Right ventricle myocardium inferior (tissue), 1 donor: ENCODE measurements at regions not wholly inside any gene's neighbourhood (a gene's known extent, or its start where the extent isn't known, plus 50 kb on each side); places are given as distances from the start of the nearest gene placed in this dataset.

Experiments used
- ATAC-seq: fragments of 200-7000 bp; cut with Tn5 transposase; one replicate; pipeline ENCODE4 v1.9.1; 2020; ENCODE audit warnings: mild to moderate bottlenecking, moderate library complexity
- DNase-seq: peaks from one replicate; pipeline ENCODE4 v3.0.0; 2021; ENCODE audit errors: missing footprints
- intact Hi-C: fragments of 100-400 bp; cut with DNase I; formaldehyde crosslinking; loops from one replicate; pipeline ENCODE4 v1.11.0; 2022
- donor health status: DM: no; HTN: yes; CAD: no; lungs with severe emphysema.

DNA sequence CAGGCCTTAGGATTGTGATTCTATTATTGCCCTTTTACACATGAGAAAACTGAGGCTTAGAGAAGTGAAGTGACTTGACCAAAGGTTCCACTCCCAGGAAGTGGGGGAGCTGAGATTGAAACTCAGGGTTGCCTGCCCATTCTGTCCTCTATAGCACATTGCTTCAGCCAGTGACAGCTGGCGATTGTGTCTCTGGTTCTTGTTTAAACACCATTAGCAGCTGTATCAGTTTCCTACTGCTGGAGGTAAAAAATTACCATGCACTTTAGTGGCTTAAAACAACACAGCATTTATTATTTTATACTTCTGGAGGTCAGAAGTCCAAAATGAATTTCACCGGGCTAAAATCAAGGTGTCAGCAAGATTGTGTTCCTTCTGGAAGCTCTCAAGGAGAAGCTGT lies 205.8 kb upstream of the MAMLD1 start:
- DNase-seq (no peak), ATAC-seq (no peak)
- intact Hi-C loops, result no loop called here

DNA sequence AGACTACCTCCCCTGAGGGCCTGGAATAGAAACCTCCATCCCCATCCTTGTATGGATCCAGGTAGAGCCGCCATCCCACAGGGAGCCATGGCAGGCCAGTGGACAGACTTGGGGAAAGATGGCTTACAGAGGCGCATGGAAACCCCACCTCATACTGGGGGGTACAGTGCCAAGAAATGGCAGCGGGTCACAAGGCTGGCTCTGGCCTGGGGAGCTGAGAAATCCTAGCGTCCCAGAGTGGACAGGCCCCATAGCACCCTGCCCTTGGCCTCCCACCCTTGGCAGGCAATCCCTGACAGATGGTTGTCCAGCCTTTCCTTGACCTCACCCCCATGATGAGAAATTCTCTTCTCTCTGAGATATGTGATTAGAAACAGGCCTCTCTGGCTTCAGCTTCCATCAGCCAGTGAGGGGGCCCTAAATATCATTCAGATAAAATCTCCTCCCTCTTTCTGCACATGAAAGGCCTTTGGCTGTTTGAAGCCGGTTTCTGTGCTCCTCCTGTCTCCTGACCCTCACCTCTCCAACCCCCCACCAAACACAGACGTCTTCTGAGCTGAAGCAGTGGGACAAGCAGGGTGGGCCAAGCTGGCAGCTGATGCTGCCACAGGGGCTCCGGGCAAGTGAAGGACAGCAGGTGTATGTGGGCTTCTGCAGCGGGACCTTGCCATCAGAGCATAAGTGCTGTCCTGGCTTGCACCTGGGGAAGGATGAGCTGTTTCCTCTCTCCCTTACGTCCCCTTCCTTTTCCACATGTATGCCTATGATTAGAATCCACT lies 204.4 kb upstream of the MAMLD1 start:
- ATAC-seq (no peak), DNase-seq (no peak)
- intact Hi-C loops, result no loop called here

DNA sequence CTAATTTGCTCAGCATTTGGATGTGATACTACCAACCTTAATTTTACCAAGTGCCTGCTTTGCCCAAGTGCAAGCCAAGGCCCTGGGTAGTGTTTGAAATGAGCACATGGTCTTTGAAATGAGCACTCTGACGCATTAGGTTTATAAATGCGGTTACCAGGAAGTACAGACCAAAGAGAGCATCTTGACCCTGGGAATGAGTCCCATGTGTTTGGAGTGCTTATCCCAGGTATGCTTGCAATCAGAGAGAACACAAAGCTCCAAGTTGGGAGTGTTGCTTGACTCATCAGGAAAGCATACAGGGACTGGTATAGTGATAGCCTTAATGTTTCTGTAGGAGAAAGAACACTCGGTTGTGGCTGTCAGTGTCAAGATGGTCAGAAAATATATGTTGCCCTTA lies 203.6 kb upstream of the MAMLD1 start:
- intact Hi-C loops, result no loop called here
- DNase-seq, result no peak
- ATAC-seq, result no peak

DNA sequence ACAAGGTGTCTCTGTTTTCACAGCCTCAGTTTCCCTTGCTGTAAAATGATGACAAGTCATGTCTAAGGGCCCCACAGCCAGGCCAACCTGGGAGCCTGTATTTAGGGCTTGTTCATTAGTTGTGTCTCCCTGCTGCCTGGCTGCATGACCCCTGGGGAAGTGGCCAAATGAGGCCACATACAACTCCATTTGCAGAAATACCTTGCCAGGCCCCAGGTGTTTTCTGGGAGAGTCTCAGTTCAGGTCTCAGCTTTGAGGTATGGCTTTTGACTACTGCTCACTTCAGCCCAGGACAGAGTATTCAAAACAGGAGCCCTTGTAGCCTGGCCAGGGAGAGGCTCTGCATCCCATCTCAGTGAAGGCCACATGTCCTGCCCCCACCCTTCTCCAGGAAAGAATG lies 202.5 kb upstream of the MAMLD1 start:
- intact Hi-C loops, result no loop called here
- ATAC-seq, result no peak
- DNase-seq, result no peak

DNA sequence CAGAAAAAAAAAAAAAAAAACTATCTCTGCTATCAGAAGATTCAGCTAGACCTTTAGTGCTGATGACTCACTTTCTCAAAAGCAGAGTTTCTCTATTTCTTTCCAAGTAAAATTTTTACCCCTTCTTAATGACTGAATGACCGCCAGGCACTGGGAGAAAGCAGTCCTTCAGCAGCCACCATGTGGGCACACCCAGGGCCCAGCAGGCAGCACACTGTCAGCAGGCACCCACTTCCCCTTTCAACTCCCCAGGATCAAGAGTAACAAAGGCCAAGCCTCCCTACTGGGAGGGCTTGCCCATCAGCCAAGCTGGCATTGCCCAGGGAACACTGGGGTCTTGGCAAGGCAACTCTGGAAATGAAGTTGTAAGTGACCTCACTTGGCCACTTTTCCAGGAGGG lies 201.9 kb upstream of the MAMLD1 start:
- ATAC-seq (no peak), DNase-seq (no peak)
- intact Hi-C loops, result no loop called here

DNA sequence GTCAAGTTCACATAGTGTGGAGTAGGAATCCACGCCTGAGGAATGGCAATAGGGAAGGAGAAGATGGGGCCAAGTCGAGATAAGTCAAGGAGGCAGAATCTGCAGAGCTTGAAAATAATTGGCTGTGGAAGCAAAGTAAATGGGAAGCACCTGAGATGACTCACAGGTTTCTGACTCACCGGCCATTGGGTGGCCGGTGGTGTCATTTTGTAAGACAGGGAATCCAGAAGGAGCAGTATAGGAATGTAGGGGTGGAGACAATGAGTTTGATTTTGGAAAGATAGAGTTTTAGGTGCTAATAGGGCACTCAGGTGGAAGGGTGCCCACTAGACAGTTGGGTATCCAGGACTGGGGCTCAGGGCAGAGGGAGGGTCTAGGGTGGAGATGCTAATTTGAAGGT lies 201.0 kb upstream of the MAMLD1 start:
- no peak for DNase-seq
- no peak for ATAC-seq
- intact Hi-C loops, result no loop called here

DNA sequence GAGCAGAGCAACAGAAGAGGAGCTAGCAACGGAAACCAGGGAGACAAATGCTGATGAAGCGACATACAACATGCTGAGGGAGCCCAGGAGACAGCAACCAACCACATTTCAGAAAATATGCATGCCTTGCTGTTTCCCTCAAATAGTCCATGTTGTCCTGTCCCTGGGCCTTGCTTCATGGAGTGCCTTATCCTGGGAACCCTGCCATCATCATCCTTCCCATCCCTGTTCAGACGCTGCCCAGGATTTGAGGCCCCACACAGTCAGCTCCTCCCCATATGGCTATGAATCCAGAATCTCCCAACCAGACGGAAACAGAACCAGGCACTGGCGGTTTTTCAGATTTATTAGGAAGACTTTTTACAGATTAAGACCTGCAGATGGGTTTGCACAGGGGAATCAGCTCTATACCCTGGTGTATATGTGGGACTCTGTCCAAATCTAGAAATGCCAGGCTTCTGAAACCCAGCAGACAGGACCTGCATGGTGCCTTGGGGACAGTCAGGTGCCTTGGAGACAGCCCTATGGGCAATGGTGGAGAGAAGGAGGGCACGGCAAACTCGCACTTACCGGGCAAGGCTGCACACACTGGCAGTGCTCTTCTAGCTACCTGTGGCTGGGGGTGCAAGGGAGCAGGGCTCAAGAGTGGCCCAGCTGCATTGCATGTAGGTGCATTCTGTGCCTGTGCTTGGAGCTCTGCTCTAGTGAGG lies 199.7 kb upstream of the MAMLD1 start:
- DNase-seq (no peak), ATAC-seq (no peak)
- intact Hi-C loops, result no loop called here

DNA sequence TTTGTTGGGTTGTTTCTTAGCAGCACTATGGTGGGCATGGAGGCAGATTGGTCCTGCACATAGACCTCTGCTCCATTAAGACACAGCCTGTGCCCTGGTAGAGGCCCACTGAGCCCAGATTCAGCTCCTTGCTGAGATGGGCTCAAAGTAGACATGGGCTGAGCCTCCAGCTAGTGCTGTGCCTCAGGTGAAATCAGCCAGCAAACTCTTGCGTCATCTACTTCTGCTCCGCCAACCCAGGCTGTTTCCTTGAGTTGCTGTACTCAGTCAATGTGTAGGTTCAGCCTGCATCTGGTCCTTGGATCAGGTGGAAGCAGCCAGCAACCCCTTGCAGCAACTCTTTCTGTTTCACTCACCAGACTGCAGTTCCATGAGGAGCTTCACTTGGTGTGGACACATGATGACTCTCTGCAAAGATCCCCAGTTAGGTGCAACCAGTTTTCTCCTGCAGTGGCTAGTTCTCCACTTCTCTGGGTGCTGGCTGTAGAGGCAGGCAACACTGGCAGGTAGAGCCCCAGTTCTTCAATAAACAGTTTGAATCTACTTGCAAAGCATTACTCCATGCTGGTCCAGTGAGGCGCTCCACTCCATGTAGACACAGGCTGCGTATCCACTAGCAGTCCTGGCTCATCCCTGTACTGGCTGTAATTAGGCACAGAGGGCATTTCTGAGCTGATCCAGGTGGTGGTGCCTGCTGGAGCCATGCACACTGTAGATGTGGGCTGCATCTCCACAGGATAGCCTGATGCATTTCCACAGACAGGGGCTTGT lies 199.0 kb upstream of the MAMLD1 start:
- intact Hi-C loops, result no loop called here
- DNase-seq (no peak), ATAC-seq (no peak)

DNA sequence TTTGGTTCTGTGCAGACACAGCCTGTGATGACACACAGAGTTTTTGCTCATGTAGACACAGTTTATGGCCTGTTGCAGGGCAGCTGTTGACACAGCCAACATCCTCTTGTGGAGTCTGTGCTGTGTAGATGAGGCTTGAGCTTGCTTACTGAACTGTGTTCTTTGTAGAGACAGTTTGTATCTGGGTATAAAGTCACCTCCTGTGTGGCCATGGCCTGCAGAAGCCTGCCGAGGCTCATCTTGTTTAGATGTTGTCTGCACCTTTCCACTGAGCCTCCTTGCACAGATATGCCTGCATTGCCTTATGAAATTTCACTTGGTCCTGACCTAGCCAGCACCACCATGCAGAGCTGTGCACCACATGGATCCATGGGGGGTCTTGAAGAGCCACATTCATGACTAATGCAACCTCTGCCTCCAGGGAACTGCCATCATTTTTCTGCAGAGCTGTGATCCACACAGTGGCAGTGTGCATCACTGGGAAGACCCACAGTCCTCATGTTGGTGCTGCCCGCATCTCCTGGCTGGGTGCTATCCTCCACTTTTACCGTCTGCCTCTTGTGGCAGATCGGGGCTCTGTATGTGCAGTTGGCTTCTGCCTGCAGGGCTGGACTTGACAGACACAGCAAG lies 198.0 kb upstream of the MAMLD1 start:
- intact Hi-C loops, result no loop called here
- DNase-seq (no peak), ATAC-seq (no peak)

DNA sequence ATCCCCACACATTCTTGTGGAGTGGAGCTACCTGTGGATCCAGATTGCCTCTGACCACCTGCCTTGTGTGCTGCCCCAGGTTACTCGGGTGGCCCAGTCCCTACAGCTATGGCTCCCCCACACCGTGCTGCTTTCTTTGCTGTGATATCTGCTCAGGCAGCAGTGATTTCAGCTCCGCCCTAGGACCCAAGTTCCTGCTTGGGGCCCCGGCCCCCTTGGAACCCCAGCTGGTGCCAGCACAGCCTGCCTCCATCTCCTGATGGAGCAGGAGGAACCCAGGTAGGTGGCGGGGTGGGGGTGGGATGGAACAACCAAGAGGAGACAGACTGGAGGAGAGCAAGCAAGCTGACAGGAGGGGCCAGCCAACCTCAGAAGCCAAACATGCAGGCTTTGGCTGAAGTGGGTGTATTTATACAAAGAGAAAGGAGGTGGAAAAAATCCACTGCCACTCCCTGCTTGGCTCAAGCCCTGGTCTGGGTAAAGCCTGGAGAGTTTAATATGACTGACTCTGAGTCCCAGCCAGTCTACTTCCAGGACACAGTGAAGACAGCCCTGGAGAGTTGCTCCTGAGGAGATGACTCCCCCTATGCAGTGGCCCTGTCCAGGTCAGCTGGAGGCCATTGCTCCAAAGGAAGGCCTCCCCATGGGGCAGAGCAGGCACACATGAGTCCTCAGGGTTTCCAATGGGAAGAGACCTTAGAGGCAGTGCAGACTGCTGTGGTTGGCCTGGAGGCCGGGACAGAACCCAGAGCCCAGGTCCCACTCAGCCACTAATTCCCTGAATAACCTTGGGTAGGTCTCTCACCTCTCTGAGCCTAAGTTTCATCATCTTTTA lies 197.1 kb upstream of the MAMLD1 start:
- intact Hi-C loops, result no loop called here
- DNase-seq, result no peak
- ATAC-seq, result no peak

DNA sequence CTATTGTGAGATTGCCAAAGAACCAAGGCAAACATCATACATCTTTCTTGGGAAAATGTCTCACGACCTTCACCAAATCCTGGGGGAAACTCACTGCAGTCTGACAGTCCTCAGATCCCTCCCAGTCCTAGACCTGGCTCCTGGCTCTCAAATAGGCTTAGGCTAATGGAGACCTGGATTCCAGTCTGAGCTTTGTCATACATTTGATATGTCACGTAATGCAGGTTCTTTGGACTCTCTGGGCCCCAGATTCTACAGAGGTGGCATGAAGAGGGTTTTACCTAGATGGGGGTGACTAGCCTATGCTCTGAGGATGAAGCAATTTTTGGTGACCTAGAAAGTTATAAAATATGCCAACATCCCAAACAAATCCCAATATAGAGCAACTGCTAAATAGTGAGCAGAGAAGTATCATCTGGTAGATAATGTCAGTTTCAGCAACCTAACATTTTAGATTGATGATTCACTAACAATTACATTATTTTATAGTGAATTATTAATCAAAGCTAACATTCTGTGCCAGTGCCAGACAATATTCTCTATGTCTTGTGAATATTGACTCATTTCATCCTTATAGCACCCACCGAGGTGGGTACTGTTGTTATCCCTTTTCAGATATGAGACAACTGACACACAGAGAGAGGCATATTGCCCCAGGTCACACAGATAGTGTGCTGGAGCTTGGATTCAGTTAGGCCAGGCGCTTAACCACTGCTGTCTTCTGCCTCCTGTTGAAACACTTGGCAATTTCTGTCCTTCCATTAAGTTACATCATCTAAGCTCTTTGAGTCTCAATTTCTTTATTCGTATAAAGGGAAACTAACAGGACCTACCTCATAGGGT lies 195.4 kb upstream of the MAMLD1 start:
- ATAC-seq, result no peak
- intact Hi-C loops, result no loop called here
- no peak for DNase-seq

DNA sequence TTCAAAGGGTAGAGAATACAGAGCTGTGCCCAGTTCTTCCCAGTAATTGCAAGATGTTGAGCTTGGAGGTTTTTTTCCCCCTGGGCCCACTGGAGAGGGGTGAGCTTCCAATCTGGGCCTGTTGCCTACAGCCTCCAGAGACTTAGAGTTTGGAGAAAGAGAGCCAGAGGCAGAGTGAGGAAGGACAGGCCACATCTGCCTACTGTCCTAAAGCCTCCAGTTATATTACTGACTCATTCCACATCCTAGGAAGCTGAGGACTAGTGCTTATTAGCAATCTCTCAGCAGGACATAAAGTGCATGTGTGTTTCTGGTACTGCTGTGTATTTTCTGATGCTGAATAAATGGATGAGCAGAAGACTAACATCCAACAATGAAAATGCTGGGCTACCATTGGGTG lies 181.0 kb upstream of the MAMLD1 start:
- DNase-seq (no peak), ATAC-seq (no peak)
- intact Hi-C loops, result no loop called here

DNA sequence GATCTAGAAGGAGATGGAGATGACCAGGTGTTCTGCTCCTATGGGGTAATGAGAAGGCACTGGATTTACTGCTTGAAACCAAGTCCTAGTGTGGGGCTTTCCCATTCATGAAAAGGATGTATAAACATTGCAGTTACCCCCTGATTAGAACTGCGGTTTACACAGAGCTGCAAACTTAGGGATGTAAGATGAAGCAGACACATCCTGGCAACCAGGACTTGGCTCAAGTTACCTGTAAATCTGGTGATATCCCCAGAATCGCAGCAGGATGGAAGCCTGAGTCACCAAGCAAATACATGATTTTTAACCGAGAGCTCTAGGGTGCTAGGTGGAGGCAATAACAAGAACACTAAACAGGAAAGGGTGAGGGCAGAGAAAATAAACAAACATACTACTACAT lies 178.6 kb upstream of the MAMLD1 start:
- intact Hi-C loops, result no loop called here
- ATAC-seq (no peak), DNase-seq (no peak)

DNA sequence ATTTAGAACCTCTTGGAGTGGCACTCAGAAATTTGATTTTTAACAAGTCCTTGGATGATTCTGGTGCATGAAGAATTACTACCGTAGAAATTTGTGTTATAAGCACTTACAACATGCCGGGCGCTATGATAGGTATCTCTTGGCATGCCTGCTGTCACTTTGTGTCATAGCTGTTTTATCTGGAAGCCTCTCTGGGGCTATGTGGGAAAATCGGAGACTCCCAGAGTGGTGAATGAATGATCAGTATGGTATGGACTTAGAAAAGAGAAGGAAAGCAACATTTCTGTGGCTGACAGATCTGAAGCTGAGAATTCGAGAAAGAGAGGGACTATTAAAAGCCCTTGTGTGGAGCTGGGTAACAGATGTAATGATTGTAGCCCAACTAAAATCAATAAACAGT lies 177.4 kb upstream of the MAMLD1 start:
- DNase-seq (no peak), ATAC-seq (no peak)
- intact Hi-C loops, result no loop called here

DNA sequence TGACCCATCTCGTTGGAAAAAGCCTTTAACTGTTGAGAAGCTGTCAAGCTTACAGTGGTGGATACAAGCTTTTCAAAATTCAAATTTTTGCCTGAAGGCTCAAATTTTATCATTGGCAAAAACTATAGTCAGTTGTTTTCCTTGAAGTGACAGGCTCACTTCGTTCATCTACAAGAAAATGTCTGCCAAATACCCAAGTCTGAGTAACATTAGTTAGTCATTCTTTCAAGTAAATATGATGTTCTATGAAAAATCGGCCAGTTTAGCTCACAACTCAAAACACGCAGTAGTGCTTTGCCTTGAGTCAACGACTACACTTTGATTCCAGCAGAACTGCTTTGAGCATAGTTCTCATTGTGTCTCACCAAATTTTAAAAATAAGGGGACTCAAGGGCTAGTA lies 170.3 kb upstream of the MAMLD1 start:
- ATAC-seq, result no peak
- intact Hi-C loops, result no loop called here
- no peak for DNase-seq

DNA sequence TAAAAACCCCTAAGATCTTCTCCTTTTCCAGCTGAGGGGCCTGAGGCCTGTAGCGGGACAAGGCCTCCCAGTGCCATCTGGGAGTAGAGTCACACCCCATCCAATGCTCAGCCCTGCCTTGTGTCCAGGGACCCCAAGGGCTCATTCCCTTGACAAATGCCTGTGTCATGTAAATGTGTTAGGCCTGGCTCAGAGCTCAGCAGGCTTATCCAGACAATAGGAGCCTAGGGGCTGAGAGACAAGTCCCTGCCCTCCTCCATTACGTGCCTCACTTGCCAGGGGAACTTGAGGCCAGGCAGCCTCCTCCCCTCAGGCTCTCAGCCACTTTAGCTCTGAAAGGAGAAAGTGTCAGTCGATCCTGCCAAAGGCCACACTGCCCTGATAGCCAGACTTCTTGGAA lies 166.8 kb upstream of the MAMLD1 start:
- intact Hi-C loops, result no loop called here
- no peak for DNase-seq

DNA sequence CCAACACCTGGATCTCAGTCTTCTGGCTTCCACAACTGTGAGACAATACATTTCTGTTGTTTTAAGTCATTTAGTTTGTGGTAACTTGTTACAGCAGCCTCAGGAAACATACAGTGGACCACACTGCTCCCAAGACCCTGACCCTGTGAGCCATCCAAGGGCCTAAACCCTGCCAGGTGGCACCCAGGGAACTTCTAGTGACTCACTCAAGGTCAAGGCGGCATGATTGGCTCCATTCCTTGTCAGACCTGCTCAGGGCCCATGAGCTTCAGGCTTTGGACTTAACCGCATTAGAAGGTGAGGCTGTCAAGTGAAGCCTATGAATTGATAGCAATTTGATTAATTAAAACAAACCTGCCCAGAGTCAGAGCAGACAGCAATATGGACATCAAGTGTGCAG lies 165.7 kb upstream of the MAMLD1 start:
- intact Hi-C loops, result no loop called here
- no peak for DNase-seq
- no peak for ATAC-seq

More for the DNA sequence above, 166.8 kb upstream of the MAMLD1 start:
- no peak for ATAC-seq

DNA sequence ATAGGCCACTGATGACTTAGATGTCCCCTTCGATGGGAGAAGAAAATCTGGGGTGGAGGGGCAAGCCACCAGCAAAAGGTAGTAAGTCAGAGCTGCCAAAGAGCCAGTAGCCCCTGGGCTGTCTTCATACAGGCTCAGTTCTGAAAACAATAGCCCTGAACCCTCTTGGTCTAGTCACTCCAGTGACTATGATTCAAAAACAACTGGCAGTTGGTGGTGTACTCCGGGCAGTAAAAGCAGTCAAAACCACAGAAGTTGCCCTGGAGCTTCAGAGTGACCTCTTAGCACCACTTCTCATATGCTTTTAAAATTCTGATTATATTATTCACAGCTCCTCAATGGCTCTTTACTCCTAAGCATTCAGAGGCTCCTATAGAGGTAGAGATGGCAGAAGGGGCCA lies 164.3 kb upstream of the MAMLD1 start:
- ATAC-seq (no peak), DNase-seq (no peak)
- intact Hi-C loops, result no loop called here
